Kidney (tissue), 13 donors: ENCODE measurements at regions not wholly inside any gene's neighbourhood (a gene's known extent, or its start where the extent isn't known, plus 50 kb on each side); places are given as distances from the start of the nearest gene placed in this dataset.
"Not testable (repeated sequence)": the region's sequence is repeated elsewhere in the genome, so short reads cannot be mapped to it uniquely, and the experiment has no call there.

ENCODE experiments used
- DNase-seq, 5 donors: peaks; one replicate each; pipeline ENCODE4 v3.0.0-alpha.2; 2013 to 2020
- FAIRE-seq: peaks from 2 replicates; lab custom pipeline; 2012; peaks lifted over from hg19 to GRCh38; lab: Jason Lieb, UNC
- H3K27ac ChIP-seq, 2 donors: one replicate each; pipeline ENCODE4 v1.7.0; 2013; ENCODE audit warnings: low read depth in 2 of 2, low read length in 2 of 2, inconsistent platforms in 1 of 2
- H3K27me3 ChIP-seq: one replicate; pipeline ENCODE4 v1.7.1; 2013; ENCODE audit warnings: low read length, inconsistent platforms; ENCODE audit not compliant: control insufficient read depth, insufficient read depth
- H3K36me3 ChIP-seq, 3 donors: one replicate each; pipeline versions ENCODE4 v1.7.0 to v1.7.1; 2013; ENCODE audit warnings: low read length in 3 of 3, control low read depth in 1 of 3, inconsistent platforms in 1 of 3; ENCODE audit not compliant: insufficient read depth in 3 of 3, control insufficient read depth in 2 of 3
- H3K4me1 ChIP-seq, 3 donors: one replicate each; pipeline versions ENCODE4 v1.7.0 to v1.7.1; 2013; ENCODE audit warnings: low read length in 3 of 3, inconsistent platforms in 1 of 3, low read depth in 1 of 3; ENCODE audit not compliant: control insufficient read depth in 2 of 3, insufficient read depth in 2 of 3
- H3K4me3 ChIP-seq, 3 donors: one replicate each; pipeline versions ENCODE4 v1.7.0 to v1.8.1; 2013; ENCODE audit warnings: low read length in 3 of 3, control low read depth in 1 of 3, inconsistent platforms in 1 of 3
- H3K9ac ChIP-seq, 3 donors: one replicate each; pipeline versions ENCODE4 v1.7.0 to v1.7.1; 2013; ENCODE audit warnings: low read length in 3 of 3, control low read depth in 1 of 3, inconsistent platforms in 1 of 3
- H3K9me3 ChIP-seq, 3 donors: one replicate each; pipeline versions ENCODE4 v1.7.0 to v1.7.1; 2013; ENCODE audit warnings: low read length in 3 of 3, control low read depth in 1 of 3, inconsistent platforms in 1 of 3; ENCODE audit not compliant: control insufficient read depth in 2 of 3, insufficient read depth in 1 of 3
- CTCF ChIP-seq: IDR thresholded peaks from 3 replicates; pipeline ENCODE4 v1.5.1; 2012; ENCODE audit warnings: mild to moderate bottlenecking, moderate library complexity, borderline replicate concordance; ENCODE audit not compliant: insufficient read depth; ENCODE audit errors: extremely low read depth
- intact Hi-C: fragments of 100-400 bp; cut with DNase I; formaldehyde crosslinking; loops from one replicate; pipeline ENCODE4 v1.11.1; 2022
- donor health status: control.
- donor health status: control.
- donor health status: control.
- donor health status: control.
- donor health status: control.
- donor health status: DM: yes; HTN: yes; CAD: no.
- donor health status: Normal renal cell carcinoma (clear cell type).

DNA sequence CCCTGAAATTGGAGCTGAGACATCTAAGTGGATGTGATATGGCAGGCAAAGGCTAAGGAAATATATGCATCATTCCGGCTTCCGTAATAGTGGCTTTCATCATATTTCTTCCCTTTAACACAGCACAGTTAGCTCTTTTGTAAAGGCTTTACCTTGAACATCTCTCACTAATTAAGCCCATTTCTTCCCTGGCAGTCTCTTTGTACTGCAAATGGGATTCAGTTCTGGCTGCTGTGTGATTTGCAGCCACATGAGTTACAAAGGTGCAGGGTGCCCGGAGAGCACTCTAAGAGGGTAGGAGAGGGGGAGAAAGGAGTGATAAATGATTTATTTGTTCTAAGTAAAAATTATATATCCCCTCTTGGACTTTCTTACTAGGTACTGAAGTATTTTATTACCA is 232.1 kb upstream of the CCDC196 start:
- TF ChIP-seq CTCF, result no peak
- H3K4me3 ChIP-seq, result no peak overlapping the region
- no peaks in the 10 kb centered on the region for H3K27me3 ChIP-seq
- no peaks in the 10 kb centered on the region for H3K36me3 ChIP-seq
- FAIRE-seq, result no peak
- H3K9ac ChIP-seq, result no peak overlapping the region
- no peaks in the 10 kb centered on the region for H3K9me3 ChIP-seq
- no peak for DNase-seq
- no peak overlapping the region for H3K27ac ChIP-seq
- H3K4me1 ChIP-seq, result no peaks in the 10 kb centered on the region
- intact Hi-C loops, result no loop called here

- Histone ChIP-seq H3K36me3 (no peaks in the 10 kb centered on the region), H3K4me3 (no peak overlapping the region), H3K27ac (no peak overlapping the region), H3K9ac (no peak overlapping the region), H3K9me3 (no peaks in the 10 kb centered on the region), H3K27me3 (no peaks in the 10 kb centered on the region), H3K4me1 (no peaks in the 10 kb centered on the region)
- FAIRE-seq, result no peak
- intact Hi-C loops, result no loop called here
- no peak for TF ChIP-seq CTCF
- no peak for DNase-seq
These were observed 217.3 kb upstream of the CCDC196 start for GRCh38 chr14:66268802-66269334.

DNA sequence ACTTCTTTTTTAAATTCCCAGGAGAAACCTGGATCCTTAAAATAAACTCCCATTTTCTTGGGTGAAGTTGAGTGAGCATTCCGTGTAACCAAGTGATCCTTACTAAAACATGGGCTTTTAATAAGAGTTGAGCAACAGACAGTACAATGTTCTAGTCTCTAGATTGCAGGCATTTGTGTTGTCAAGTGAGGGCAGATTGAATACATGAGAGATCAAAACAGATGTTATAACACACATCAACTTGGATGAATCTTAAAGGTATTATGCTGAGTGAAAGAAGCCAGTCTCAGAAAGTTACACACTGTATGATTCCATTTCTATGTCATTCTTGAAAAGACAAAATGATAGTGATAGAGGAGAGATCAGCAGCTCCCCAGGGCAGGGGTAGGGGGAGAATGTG is 213.9 kb upstream of the CCDC196 start:
- H3K9me3 ChIP-seq, result no peaks in the 10 kb centered on the region
- H3K4me3 ChIP-seq, result no peak overlapping the region
- no peaks in the 10 kb centered on the region for H3K27me3 ChIP-seq
- no peaks in the 10 kb centered on the region for H3K36me3 ChIP-seq
- no peak for TF ChIP-seq CTCF
- intact Hi-C loops, result no loop called here
- H3K4me1 ChIP-seq, result no peaks in the 10 kb centered on the region
- H3K27ac ChIP-seq, result no peak overlapping the region
- FAIRE-seq, result no peak
- no peak overlapping the region for H3K9ac ChIP-seq
- no peak for DNase-seq

GRCh38 chr14:66273261-66273832 is 212.8 kb upstream of the CCDC196 start:
- Histone ChIP-seq H3K36me3 (no peaks in the 10 kb centered on the region), H3K9ac (no peak overlapping the region), H3K27me3 (no peaks in the 10 kb centered on the region), H3K4me3 (no peak overlapping the region), H3K27ac (no peak overlapping the region), H3K9me3 (no peaks in the 10 kb centered on the region), H3K4me1 (no peaks in the 10 kb centered on the region)
- intact Hi-C loops, result no loop called here
- DNase-seq, result no peak
- no peak for TF ChIP-seq CTCF
- no peak for FAIRE-seq

DNA sequence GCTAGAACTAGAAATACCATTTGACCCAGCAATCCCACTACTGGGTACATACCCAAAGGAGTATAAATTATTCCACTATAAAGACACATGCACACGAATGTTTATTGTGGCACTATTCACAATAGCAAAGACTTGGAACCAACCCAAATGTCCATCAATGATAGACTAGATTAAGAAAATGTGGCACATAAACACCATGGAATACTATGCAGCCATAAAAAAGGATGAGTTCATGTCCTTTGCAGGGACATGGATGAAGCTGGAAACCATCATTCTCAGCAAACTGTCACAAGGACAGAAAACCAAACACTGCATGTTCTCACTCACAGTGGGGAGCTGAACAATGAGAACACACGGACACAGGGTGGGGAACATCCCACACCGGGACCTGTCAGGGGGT is 207.8 kb upstream of the CCDC196 start:
- H3K27ac ChIP-seq, FAIRE-seq, H3K4me3 ChIP-seq, H3K9me3 ChIP-seq, H3K27me3 ChIP-seq, H3K36me3 ChIP-seq, intact Hi-C loops, H3K4me1 ChIP-seq, DNase-seq, H3K9ac ChIP-seq: not testable (repeated sequence)
